ENCODE measurements at regions not wholly inside any gene's neighbourhood (a gene's known extent, or its start where the extent isn't known, plus 50 kb on each side); places are given as distances from the start of the nearest gene placed in this dataset.

- no peaks in the 10 kb centered on the region for H4K20me1 ChIP-seq (ENCODE audit: insufficient read depth, low read length, poor library complexity, severe bottlenecking)
- peaks cover 9% of the 10 kb centered on the region for H3K4me1 ChIP-seq (ENCODE audit: insufficient read depth, low read length, poor library complexity, severe bottlenecking)
- no peak for TF ChIP-seq EZH2phosphoT487 (IDR thresholded peaks at IDR 0.05; ENCODE audit: borderline replicate concordance)
- TF ChIP-seq CTCF (conservative IDR thresholded peaks at IDR 0.05; ENCODE audit: low read length) = no peak
- H3K9me3 ChIP-seq (ENCODE audit: insufficient read depth, low read depth, low read length) = no peaks in the 10 kb centered on the region
- H3K9me2 ChIP-seq (replicated peaks; ENCODE audit: low read depth, low read length) = no peaks in the 10 kb centered on the region
- no peak overlapping the region for H3K4me3 ChIP-seq (ENCODE audit: low read length, poor library complexity, severe bottlenecking)
- H3K9ac ChIP-seq (ENCODE audit: low read depth, low read length, poor library complexity, severe bottlenecking) = no peak overlapping the region
- no peaks in the 10 kb centered on the region for H3K36me3 ChIP-seq (ENCODE audit: insufficient read depth, low read length)
- H3F3A ChIP-seq (ENCODE audit: low read depth) = no peaks in the 10 kb centered on the region
- no peaks in the 10 kb centered on the region for H3K27me3 ChIP-seq (ENCODE audit: insufficient read depth, low read length, poor library complexity, severe bottlenecking)
- H3K79me2 ChIP-seq (ENCODE audit: insufficient read depth, low read length) = no peaks in the 10 kb centered on the region
- no peak overlapping the region for H2AFZ ChIP-seq (ENCODE audit: low read length)
- no peak overlapping the region for H3K4me2 ChIP-seq (ENCODE audit: low read depth, low read length, poor library complexity, severe bottlenecking)
Observed at GRCh38 chr21:18148401-18148800, 96.2 kb upstream of the CHODL start.

GRCh38 chr21:18147678-18148077 is 97.0 kb upstream of the CHODL start:
- Histone ChIP-seq H3K4me2 (ENCODE audit: low read depth, low read length, poor library complexity, severe bottlenecking) (no peak overlapping the region), H3K9me2 (replicated peaks; ENCODE audit: low read depth, low read length) (no peaks in the 10 kb centered on the region), H3K36me3 (ENCODE audit: insufficient read depth, low read length) (no peaks in the 10 kb centered on the region), H4K20me1 (ENCODE audit: insufficient read depth, low read length, poor library complexity, severe bottlenecking) (no peaks in the 10 kb centered on the region), H3K79me2 (ENCODE audit: insufficient read depth, low read length) (no peaks in the 10 kb centered on the region), H2AFZ (ENCODE audit: low read length) (no peak overlapping the region), H3K9me3 (ENCODE audit: insufficient read depth, low read depth, low read length) (no peaks in the 10 kb centered on the region), H3F3A (ENCODE audit: low read depth) (no peaks in the 10 kb centered on the region), H3K4me3 (ENCODE audit: low read length, poor library complexity, severe bottlenecking) (no peak overlapping the region), H3K4me1 (ENCODE audit: insufficient read depth, low read length, poor library complexity, severe bottlenecking) (peaks cover 5% of the 10 kb centered on the region), H3K9ac (ENCODE audit: low read depth, low read length, poor library complexity, severe bottlenecking) (no peak overlapping the region), H3K27me3 (ENCODE audit: insufficient read depth, low read length, poor library complexity, severe bottlenecking) (no peaks in the 10 kb centered on the region)
- no peak for TF ChIP-seq EZH2phosphoT487 (IDR thresholded peaks at IDR 0.05; ENCODE audit: borderline replicate concordance)
- no peak for TF ChIP-seq CTCF (conservative IDR thresholded peaks at IDR 0.05; ENCODE audit: low read length)

- H4K20me1 ChIP-seq (ENCODE audit: insufficient read depth, low read length, poor library complexity, severe bottlenecking) = no peaks in the 10 kb centered on the region
- TF ChIP-seq CTCF (conservative IDR thresholded peaks at IDR 0.05; ENCODE audit: low read length) (no peak), EZH2phosphoT487 (IDR thresholded peaks at IDR 0.05; ENCODE audit: borderline replicate concordance) (no peak)
- no peaks in the 10 kb centered on the region for H3K79me2 ChIP-seq (ENCODE audit: insufficient read depth, low read length)
- H3K4me2 ChIP-seq (ENCODE audit: low read depth, low read length, poor library complexity, severe bottlenecking) = no peak overlapping the region
- H3K9ac ChIP-seq (ENCODE audit: low read depth, low read length, poor library complexity, severe bottlenecking) = no peak overlapping the region
- H3K36me3 ChIP-seq (ENCODE audit: insufficient read depth, low read length) = no peaks in the 10 kb centered on the region
- H3K9me3 ChIP-seq (ENCODE audit: insufficient read depth, low read depth, low read length) = no peaks in the 10 kb centered on the region
- H2AFZ ChIP-seq (ENCODE audit: low read length) = no peak overlapping the region
- H3K4me1 ChIP-seq (ENCODE audit: insufficient read depth, low read length, poor library complexity, severe bottlenecking) = peaks cover 5% of the 10 kb centered on the region
- H3K9me2 ChIP-seq (replicated peaks; ENCODE audit: low read depth, low read length) = no peaks in the 10 kb centered on the region
- H3K4me3 ChIP-seq (ENCODE audit: low read length, poor library complexity, severe bottlenecking) = no peak overlapping the region
- no peaks in the 10 kb centered on the region for H3K27me3 ChIP-seq (ENCODE audit: insufficient read depth, low read length, poor library complexity, severe bottlenecking)
- no peaks in the 10 kb centered on the region for H3F3A ChIP-seq (ENCODE audit: low read depth)
Observed at GRCh38 chr21:18146820-18147219, 97.8 kb upstream of the CHODL start.

All from Loucy (cell line).